H1 (cell line): ENCODE measurements at regions not wholly inside any gene's neighbourhood (a gene's known extent, or its start where the extent isn't known, plus 50 kb on each side); places are given as distances from the start of the nearest gene placed in this dataset.

ENCODE experiments used
- CEBPB ChIP-seq: IDR thresholded peaks from 2 replicates; pipeline ENCODE4 v1.6.1; 2012; ENCODE audit warnings: low read depth, low read length
- EZH2 ChIP-seq: fragments of 200-600 bp; sonication (generic); IDR thresholded peaks from 2 replicates; pipeline ENCODE4 v1.7.1; 2012; ENCODE audit warnings: low read depth, mild to moderate bottlenecking, moderate library complexity, low read length, inconsistent platforms; ENCODE audit not compliant: severe bottlenecking
- GABPA ChIP-seq: IDR thresholded peaks from 2 replicates; pipeline ENCODE4 v1.6.1; 2011; ENCODE audit warnings: mild to moderate bottlenecking, low read length, moderate library complexity, borderline replicate concordance; ENCODE audit not compliant: insufficient read depth
- JUN ChIP-seq: IDR thresholded peaks from 2 replicates; pipeline ENCODE4 v1.6.1; 2011; ENCODE audit warnings: low read depth, mild to moderate bottlenecking, improper control_type of control experiment, low read length
- KDM1A ChIP-seq: fragments of 200-600, 300-600 bp; sonication (generic); IDR thresholded peaks from 2 replicates; pipeline ENCODE4 v1.7.1; 2016; ENCODE audit warnings: mild to moderate bottlenecking, low read length, borderline replicate concordance
- POLR2A ChIP-seq, 2 experiments: IDR thresholded peaks; 1 replicate in 1 of 2; 2 replicates in 1 of 2; pipeline ENCODE4 v1.6.1; 2011; ENCODE audit warnings: low read depth in 2 of 2, low read length in 2 of 2, mild to moderate bottlenecking in 2 of 2; ENCODE audit errors: control extremely low read depth in 1 of 2
- RAD21 ChIP-seq, 2 experiments: IDR thresholded peaks in 1 of 2; conservative IDR thresholded peaks in 1 of 2; 2 replicates each; pipeline ENCODE4 v1.6.1; 2011; ENCODE audit warnings: low read depth in 2 of 2, low read length in 2 of 2, improper control_type of control experiment in 1 of 2, inconsistent platforms in 1 of 2, mild to moderate bottlenecking in 1 of 2, moderate library complexity in 1 of 2
- RFX5 ChIP-seq: IDR thresholded peaks from 2 replicates; pipeline ENCODE4 v1.6.1; 2011; ENCODE audit warnings: low read depth, low read length, improper control_type of control experiment, borderline replicate concordance
- SP1 ChIP-seq: IDR thresholded peaks from 2 replicates; pipeline ENCODE4 v1.6.1; 2011; ENCODE audit warnings: low read depth, low read length
- SUZ12 ChIP-seq: fragments of 200-600 bp; sonication (generic); IDR thresholded peaks from 2 replicates; pipeline ENCODE4 v1.6.1; 2012; ENCODE audit warnings: mild to moderate bottlenecking, inconsistent platforms, low read length, moderate library complexity, mixed read lengths
- TEAD4 ChIP-seq: IDR thresholded peaks from 2 replicates; pipeline ENCODE4 v1.6.1; 2012; ENCODE audit warnings: low read depth, low read length, inconsistent platforms, mixed read lengths
- TF ChIP-seq, protein P1 (sequence below), 3 experiments: IDR thresholded peaks; 1 replicate in 2 of 3; 2 replicates in 1 of 3; pipeline versions ENCODE4 v1.5.1 to v1.6.1; 2011; ENCODE audit warnings: low read length in 3 of 3, mild to moderate bottlenecking in 3 of 3, inconsistent platforms in 2 of 3, low read depth in 1 of 3, moderate library complexity in 1 of 3; ENCODE audit not compliant: insufficient read depth in 1 of 3; ENCODE audit errors: control extremely low read depth in 1 of 3
- TF ChIP-seq, protein P2 (sequence below): IDR thresholded peaks from 2 replicates; pipeline ENCODE4 v1.6.1; 2012; ENCODE audit warnings: low read length, inconsistent platforms
- TF ChIP-seq, protein P3 (sequence below): IDR thresholded peaks from 2 replicates; pipeline ENCODE4 v1.6.1; 2011; ENCODE audit warnings: low read length, improper control_type of control experiment

DNA sequence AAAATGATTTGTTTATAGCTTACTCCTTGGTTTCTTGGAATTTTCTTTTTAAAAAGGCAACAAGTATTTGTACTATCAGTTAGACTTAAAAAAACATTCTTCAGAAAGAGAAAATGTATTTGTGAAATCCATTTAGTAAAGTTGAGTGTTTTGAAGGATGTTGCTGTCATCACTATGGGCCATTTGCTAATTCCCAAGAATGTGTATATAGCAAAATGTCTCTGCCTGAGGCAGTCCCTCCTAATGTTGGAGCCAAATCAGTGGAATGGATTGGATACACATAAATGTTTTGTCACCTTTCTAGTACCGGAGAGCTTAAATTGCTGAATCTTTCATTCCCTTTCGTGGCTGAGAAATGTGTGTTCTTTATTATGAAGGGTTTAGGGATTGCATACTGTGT, 890.2 kb upstream of the ZEB2 start:
- TF ChIP-seq, protein P1, sequence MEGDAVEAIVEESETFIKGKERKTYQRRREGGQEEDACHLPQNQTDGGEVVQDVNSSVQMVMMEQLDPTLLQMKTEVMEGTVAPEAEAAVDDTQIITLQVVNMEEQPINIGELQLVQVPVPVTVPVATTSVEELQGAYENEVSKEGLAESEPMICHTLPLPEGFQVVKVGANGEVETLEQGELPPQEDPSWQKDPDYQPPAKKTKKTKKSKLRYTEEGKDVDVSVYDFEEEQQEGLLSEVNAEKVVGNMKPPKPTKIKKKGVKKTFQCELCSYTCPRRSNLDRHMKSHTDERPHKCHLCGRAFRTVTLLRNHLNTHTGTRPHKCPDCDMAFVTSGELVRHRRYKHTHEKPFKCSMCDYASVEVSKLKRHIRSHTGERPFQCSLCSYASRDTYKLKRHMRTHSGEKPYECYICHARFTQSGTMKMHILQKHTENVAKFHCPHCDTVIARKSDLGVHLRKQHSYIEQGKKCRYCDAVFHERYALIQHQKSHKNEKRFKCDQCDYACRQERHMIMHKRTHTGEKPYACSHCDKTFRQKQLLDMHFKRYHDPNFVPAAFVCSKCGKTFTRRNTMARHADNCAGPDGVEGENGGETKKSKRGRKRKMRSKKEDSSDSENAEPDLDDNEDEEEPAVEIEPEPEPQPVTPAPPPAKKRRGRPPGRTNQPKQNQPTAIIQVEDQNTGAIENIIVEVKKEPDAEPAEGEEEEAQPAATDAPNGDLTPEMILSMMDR (IDR thresholded peaks at IDR 0.05; ENCODE audit: control extremely low read depth in 1 of 3, insufficient read depth in 1 of 3, low read depth in 1 of 3, low read length in 3 of 3) = no peak
- TF ChIP-seq, protein P2, sequence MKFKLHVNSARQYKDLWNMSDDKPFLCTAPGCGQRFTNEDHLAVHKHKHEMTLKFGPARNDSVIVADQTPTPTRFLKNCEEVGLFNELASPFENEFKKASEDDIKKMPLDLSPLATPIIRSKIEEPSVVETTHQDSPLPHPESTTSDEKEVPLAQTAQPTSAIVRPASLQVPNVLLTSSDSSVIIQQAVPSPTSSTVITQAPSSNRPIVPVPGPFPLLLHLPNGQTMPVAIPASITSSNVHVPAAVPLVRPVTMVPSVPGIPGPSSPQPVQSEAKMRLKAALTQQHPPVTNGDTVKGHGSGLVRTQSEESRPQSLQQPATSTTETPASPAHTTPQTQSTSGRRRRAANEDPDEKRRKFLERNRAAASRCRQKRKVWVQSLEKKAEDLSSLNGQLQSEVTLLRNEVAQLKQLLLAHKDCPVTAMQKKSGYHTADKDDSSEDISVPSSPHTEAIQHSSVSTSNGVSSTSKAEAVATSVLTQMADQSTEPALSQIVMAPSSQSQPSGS = no peak
- TF ChIP-seq POLR2A (IDR thresholded peaks at IDR 0.05; ENCODE audit: control extremely low read depth in 1 of 2, low read depth in 2 of 2, low read length in 2 of 2) (no peak), CEBPB (no peak), KDM1A (no peak), EZH2 (no peak), GABPA (no peak), RAD21 (IDR thresholded peaks at IDR 0.05 in 1 of 2, conservative IDR thresholded peaks at IDR 0.05 in 1 of 2; ENCODE audit: low read depth in 2 of 2, low read length in 2 of 2) (no peak), TEAD4 (no peak), JUN (no peak), RFX5 (no peak), SUZ12 (no peak), SP1 (no peak)
- TF ChIP-seq, protein P3, sequence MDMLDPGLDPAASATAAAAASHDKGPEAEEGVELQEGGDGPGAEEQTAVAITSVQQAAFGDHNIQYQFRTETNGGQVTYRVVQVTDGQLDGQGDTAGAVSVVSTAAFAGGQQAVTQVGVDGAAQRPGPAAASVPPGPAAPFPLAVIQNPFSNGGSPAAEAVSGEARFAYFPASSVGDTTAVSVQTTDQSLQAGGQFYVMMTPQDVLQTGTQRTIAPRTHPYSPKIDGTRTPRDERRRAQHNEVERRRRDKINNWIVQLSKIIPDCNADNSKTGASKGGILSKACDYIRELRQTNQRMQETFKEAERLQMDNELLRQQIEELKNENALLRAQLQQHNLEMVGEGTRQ = no peak
